ENCODE measurements at regions not wholly inside any gene's neighbourhood (a gene's known extent, or its start where the extent isn't known, plus 50 kb on each side); places are given as distances from the start of the nearest gene placed in this dataset.

GRCh38 chr19:20423381-20424197 is 142.0 kb downstream of the ZNF737 start:
- intact Hi-C loops (cut with DNase I; ENCODE audit: low total_unique reads): no loop called here
- DNase-seq: peak; percentile 65 to 77
- Histone ChIP-seq H3K36me3 (no peaks in the 10 kb centered on the region), H3K9me3 (no peaks in the 10 kb centered on the region), H3K4me3 (peak overlapping the region; percentile 55 to 69), H3K27me3 (no peaks in the 10 kb centered on the region), H3K27ac (peak overlapping the region; percentile 69 to 78), H3K4me1 (no peaks in the 10 kb centered on the region)
- TF ChIP-seq CTCF (IDR thresholded peaks at IDR 0.05): no peak

- peak overlapping the region in 1 of 2 donors; percentile 78 for H3K27ac ChIP-seq
- H3K4me3 ChIP-seq: peak overlapping the region; percentile 55 to 69
- H3K9me3 ChIP-seq: no peaks in the 10 kb centered on the region
- DNase-seq: no peak
- no peaks in the 10 kb centered on the region for H3K27me3 ChIP-seq
- TF ChIP-seq CTCF (IDR thresholded peaks at IDR 0.05): no peak
- no peaks in the 10 kb centered on the region for H3K4me1 ChIP-seq
- intact Hi-C loops (cut with DNase I; ENCODE audit: low total_unique reads): no loop called here
- no peaks in the 10 kb centered on the region for H3K36me3 ChIP-seq
These were observed 143.1 kb downstream of the ZNF737 start for GRCh38 chr19:20422216-20423205.

- no peak overlapping the region for H3K27ac ChIP-seq
- H3K36me3 ChIP-seq: no peaks in the 10 kb centered on the region
- H3K9me3 ChIP-seq: no peaks in the 10 kb centered on the region
- no peak for TF ChIP-seq CTCF (IDR thresholded peaks at IDR 0.05)
- no peak for DNase-seq
- no peaks in the 10 kb centered on the region for H3K27me3 ChIP-seq
- no peak overlapping the region for H3K4me3 ChIP-seq
- intact Hi-C loops (cut with DNase I; ENCODE audit: low total_unique reads): no loop called here
- no peaks in the 10 kb centered on the region for H3K4me1 ChIP-seq
These were observed 148.9 kb downstream of the ZNF737 start for GRCh38 chr19:20416661-20417060.

GRCh38 chr19:20414120-20414519 is 151.5 kb downstream of the ZNF737 start:
- TF ChIP-seq CTCF (IDR thresholded peaks at IDR 0.05): no peak
- DNase-seq: no peak
- Histone ChIP-seq H3K27me3 (no peaks in the 10 kb centered on the region), H3K27ac (no peak overlapping the region), H3K9me3 (no peaks in the 10 kb centered on the region), H3K4me3 (no peak overlapping the region), H3K4me1 (no peaks in the 10 kb centered on the region), H3K36me3 (no peaks in the 10 kb centered on the region)
- intact Hi-C loops (cut with DNase I; ENCODE audit: low total_unique reads): no loop called here

- Histone ChIP-seq H3K4me3 (no peak overlapping the region), H3K4me1 (no peaks in the 10 kb centered on the region), H3K36me3 (peaks cover 0 to 2% (median 0%) of the 10 kb centered on the region in 3 donors), H3K27ac (no peak overlapping the region), H3K27me3 (no peaks in the 10 kb centered on the region), H3K9me3 (no peaks in the 10 kb centered on the region)
- intact Hi-C loops (cut with DNase I; ENCODE audit: low total_unique reads): no loop called here
- no peak for DNase-seq
- no peak for TF ChIP-seq CTCF (IDR thresholded peaks at IDR 0.05)
These were observed 151.9 kb downstream of the ZNF737 start for GRCh38 chr19:20413705-20414104.
